Mesendoderm (in vitro differentiated cells): ENCODE measurements at regions not wholly inside any gene's neighbourhood (a gene's known extent, or its start where the extent isn't known, plus 50 kb on each side); places are given as distances from the start of the nearest gene placed in this dataset.

Experiments
- DNase-seq: peaks from one replicate; pipeline ENCODE4 v3.0.0; 2013
- H2AK5ac ChIP-seq: 2 replicates; pipeline ENCODE4 v1.6.1; 2013; ENCODE audit warnings: low read length, inconsistent platforms
- H2BK120ac ChIP-seq: 2 replicates; pipeline ENCODE4 v1.6.1; 2013; ENCODE audit warnings: low read depth, mild to moderate bottlenecking, low read length, moderate library complexity, mixed read lengths
- H2BK15ac ChIP-seq: replicated peaks from 2 replicates; pipeline ENCODE4 v1.6.1; 2013; ENCODE audit warnings: low read depth, mild to moderate bottlenecking, moderate library complexity
- H2BK5ac ChIP-seq: 2 replicates; pipeline ENCODE4 v1.6.1; 2013; ENCODE audit warnings: low read length, inconsistent platforms
- H3K18ac ChIP-seq: 2 replicates; pipeline ENCODE4 v1.6.1; 2013; ENCODE audit warnings: mild to moderate bottlenecking, low read length, mixed read lengths
- H3K23ac ChIP-seq: one replicate; pipeline ENCODE4 v1.6.1; 2013; ENCODE audit warnings: low read length
- H3K27ac ChIP-seq: 2 replicates; pipeline ENCODE4 v1.5.1; 2013; ENCODE audit warnings: low read depth, mild to moderate bottlenecking, inconsistent platforms, low read length, moderate library complexity
- H3K27me3 ChIP-seq: 2 replicates; pipeline ENCODE4 v1.6.1; 2013; ENCODE audit warnings: low read length, control low read depth, mild to moderate bottlenecking, inconsistent platforms; ENCODE audit not compliant: insufficient read depth, poor library complexity
- H3K36me3 ChIP-seq: 2 replicates; pipeline ENCODE4 v1.6.1; 2013; ENCODE audit warnings: low read length, inconsistent platforms; ENCODE audit not compliant: control insufficient read depth, insufficient read depth
- H3K4ac ChIP-seq: one replicate; pipeline ENCODE4 v1.6.1; 2013; ENCODE audit warnings: low read depth, mild to moderate bottlenecking, low read length, moderate library complexity
- H3K4me1 ChIP-seq: 2 replicates; pipeline ENCODE4 v1.6.1; 2013; ENCODE audit warnings: low read depth, low read length, inconsistent platforms; ENCODE audit not compliant: control insufficient read depth
- H3K4me2 ChIP-seq: 2 replicates; pipeline ENCODE4 v1.6.1; 2013; ENCODE audit warnings: low read length
- H3K4me3 ChIP-seq: 2 replicates; pipeline ENCODE4 v1.5.1; 2013; ENCODE audit warnings: mild to moderate bottlenecking, low read length
- H3K56ac ChIP-seq: one replicate; pipeline ENCODE4 v1.6.1; 2013; ENCODE audit warnings: low read length
- H3K79me1 ChIP-seq: 2 replicates; pipeline ENCODE4 v1.6.1; 2013; ENCODE audit warnings: low read length, inconsistent platforms
- H3K79me2 ChIP-seq: 2 replicates; pipeline ENCODE4 v1.6.1; 2013; ENCODE audit warnings: mild to moderate bottlenecking, low read length; ENCODE audit not compliant: control insufficient read depth, insufficient read depth
- H3K9ac ChIP-seq: 2 replicates; pipeline ENCODE4 v1.6.1; 2013; ENCODE audit warnings: low read length, inconsistent platforms
- H4K5ac ChIP-seq: one replicate; pipeline ENCODE4 v1.6.1; 2013; ENCODE audit warnings: low read length
- H4K8ac ChIP-seq: one replicate; pipeline ENCODE4 v1.6.1; 2013; ENCODE audit warnings: low read depth, mild to moderate bottlenecking, control low read depth, low read length, moderate library complexity
- WGBS: extraction: QIAGEN DNeasy Blood & Tissue Kit; methylation state at CpG from one replicate; pipeline ENCODE4 v1.1.7; 2013; ENCODE audit warnings: low lambda C conversion rate, missing lambda C conversion rate; ENCODE audit not compliant: insufficient coverage; ENCODE audit errors: extremely low coverage; 5-methylcytosine and 5-hydroxymethylcytosine counted together

DNA sequence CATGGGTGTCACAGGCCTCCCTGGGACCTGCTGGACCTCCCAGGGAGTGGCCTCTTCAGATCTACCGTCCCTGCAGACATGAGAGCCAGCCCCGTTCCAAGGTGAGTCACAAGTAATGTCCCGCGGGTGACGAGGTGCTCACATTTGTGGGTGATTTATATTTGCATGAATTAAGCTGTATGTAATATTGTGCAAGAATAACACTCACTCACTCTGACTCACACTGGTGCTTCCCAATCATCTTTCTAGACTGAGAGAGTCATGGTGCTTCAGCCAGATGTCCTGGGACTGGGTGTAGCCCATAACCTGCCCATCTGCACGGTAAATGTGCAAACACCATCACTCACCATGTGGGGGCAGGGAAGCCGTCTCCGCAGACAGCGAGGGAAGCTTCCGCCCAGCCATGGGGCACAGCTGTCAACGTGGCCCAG is 347.5 kb upstream of the SALL3 start:
- no peak overlapping the region for H3K27ac ChIP-seq
- no peaks in the 10 kb centered on the region for H3K36me3 ChIP-seq
- no peak overlapping the region for H2BK15ac ChIP-seq
- H3K4ac ChIP-seq: no peak overlapping the region
- no peak overlapping the region for H4K5ac ChIP-seq
- no peak overlapping the region for H4K8ac ChIP-seq
- no peak overlapping the region for H2AK5ac ChIP-seq
- no peaks in the 10 kb centered on the region for H3K79me2 ChIP-seq
- DNase-seq: no peak
- no peak overlapping the region for H2BK120ac ChIP-seq
- H3K79me1 ChIP-seq: no peaks in the 10 kb centered on the region
- no peaks in the 10 kb centered on the region for H3K4me1 ChIP-seq
- no CpG with 5 or more reads among the region's 11 CpGs for WGBS
- no peaks in the 10 kb centered on the region for H3K27me3 ChIP-seq
- no peak overlapping the region for H3K4me3 ChIP-seq
- H3K18ac ChIP-seq: no peak overlapping the region
- no peak overlapping the region for H3K9ac ChIP-seq
- H3K56ac ChIP-seq: no peak overlapping the region
- no peak overlapping the region for H3K4me2 ChIP-seq
- no peak overlapping the region for H2BK5ac ChIP-seq
- no peak overlapping the region for H3K23ac ChIP-seq

DNA sequence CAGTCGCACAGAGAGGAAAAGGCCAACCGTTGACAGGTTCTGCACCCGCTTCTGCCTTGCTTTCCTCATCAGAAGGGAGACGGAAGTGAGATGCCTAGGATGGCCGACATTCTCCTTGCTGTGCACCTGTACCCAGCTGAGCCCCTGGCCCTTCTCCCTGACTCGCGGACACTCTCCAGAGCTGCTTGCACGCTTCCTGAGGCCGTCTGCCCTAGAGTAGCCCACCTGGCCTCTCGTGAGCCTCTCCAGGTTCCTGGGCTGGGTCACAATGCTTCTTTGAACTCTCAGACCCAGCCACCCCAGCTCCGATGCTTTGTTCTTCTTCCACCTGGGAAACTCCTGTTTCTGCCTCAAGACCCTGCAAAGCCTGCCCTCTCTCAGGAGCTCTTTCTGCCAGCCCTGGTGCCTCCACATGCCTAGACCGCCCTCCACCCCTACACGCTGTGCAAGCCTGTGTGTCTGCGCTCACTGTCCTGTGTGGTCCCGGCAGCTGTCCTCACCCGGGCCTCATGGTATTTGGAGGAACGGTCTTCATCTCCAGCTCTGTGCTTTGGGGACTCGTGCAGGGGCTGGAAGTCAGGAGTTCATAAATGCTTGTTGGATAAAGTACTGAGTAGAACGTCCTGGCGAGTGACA is 345.4 kb upstream of the SALL3 start:
- Histone ChIP-seq H2AK5ac (no peak overlapping the region), H3K56ac (no peak overlapping the region), H3K36me3 (no peaks in the 10 kb centered on the region), H3K23ac (no peak overlapping the region), H3K79me2 (no peaks in the 10 kb centered on the region), H3K9ac (no peak overlapping the region), H3K4me2 (no peak overlapping the region), H2BK15ac (no peak overlapping the region), H3K4me3 (no peak overlapping the region), H3K4ac (no peak overlapping the region), H3K79me1 (no peaks in the 10 kb centered on the region), H2BK120ac (no peak overlapping the region), H4K8ac (no peak overlapping the region), H3K27me3 (no peaks in the 10 kb centered on the region), H4K5ac (no peak overlapping the region), H3K27ac (no peak overlapping the region), H3K18ac (no peak overlapping the region), H2BK5ac (no peak overlapping the region), H3K4me1 (no peaks in the 10 kb centered on the region)
- DNase-seq: no peak
- no CpG with 5 or more reads among the region's 20 CpGs for WGBS

DNA sequence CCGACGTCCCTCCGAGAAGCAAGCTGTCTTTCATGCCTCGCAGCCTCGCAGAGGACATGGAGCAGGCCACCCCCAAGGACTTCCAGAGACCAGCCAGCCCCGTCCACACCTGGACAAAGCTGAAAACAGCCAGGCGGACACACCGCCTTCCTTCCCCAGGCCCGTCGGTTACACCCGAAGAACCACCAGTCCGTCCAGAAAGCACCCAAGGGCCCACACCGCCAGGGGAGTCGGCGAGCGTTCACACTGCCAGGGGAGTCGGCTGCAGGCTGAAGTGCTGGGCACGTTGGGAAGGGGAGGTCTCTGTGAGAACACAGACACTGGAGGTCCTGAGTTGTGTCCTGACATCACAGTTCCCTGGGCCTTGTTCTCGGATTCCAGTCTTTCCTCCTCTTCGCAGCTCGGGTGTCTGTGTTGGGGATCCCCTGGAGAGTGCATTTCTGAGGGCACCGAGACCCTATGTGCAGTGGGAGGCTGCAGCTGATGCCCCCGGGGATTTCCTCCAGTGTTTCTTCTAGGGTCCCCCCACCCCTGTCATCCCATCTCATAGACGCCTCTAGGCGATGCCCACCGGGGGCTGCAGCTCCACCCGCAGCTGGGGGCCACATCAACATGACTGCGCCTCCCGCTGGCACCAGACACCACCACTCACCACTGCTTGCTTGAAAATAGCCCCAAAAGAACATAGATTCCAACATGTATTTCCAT is 344.4 kb upstream of the SALL3 start:
- Histone ChIP-seq H3K4ac (no peak overlapping the region), H2AK5ac (no peak overlapping the region), H3K4me1 (no peaks in the 10 kb centered on the region), H3K27ac (no peak overlapping the region), H4K8ac (no peak overlapping the region), H4K5ac (no peak overlapping the region), H3K4me3 (no peak overlapping the region), H3K36me3 (no peaks in the 10 kb centered on the region), H3K23ac (no peak overlapping the region), H2BK5ac (no peak overlapping the region), H3K27me3 (no peaks in the 10 kb centered on the region), H3K18ac (no peak overlapping the region), H3K9ac (no peak overlapping the region), H3K79me2 (no peaks in the 10 kb centered on the region), H3K56ac (no peak overlapping the region), H3K79me1 (no peaks in the 10 kb centered on the region), H2BK15ac (no peak overlapping the region), H2BK120ac (no peak overlapping the region), H3K4me2 (no peak overlapping the region)
- no CpG with 5 or more reads among the region's 29 CpGs for WGBS
- no peak for DNase-seq

DNA sequence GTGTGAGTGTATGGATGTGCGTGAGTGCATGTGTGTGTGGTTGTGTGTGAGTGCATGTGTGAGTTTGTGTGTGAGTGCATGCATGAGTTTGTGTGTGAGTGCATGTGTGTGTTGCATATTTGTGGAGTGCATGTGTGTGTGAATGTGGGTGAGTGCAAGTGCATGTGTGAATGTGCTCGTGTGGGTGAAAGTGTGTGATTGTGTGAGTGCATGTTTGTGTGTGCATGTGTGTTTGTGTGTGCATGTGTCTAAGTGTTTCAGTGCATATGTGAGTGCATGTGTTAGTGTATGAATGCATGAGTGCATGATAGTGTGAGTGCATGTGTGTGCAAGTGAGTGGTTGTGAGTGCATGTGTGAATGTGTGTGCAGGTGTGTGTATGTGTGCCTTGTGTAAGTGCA is 343.4 kb upstream of the SALL3 start:
- no peak overlapping the region for H4K5ac ChIP-seq
- H2AK5ac ChIP-seq: no peak overlapping the region
- no peaks in the 10 kb centered on the region for H3K79me1 ChIP-seq
- no peak overlapping the region for H3K4me2 ChIP-seq
- no peaks in the 10 kb centered on the region for H3K79me2 ChIP-seq
- no peak for DNase-seq
- no CpG with 5 or more reads among the region's 2 CpGs for whole genome bisulfite sequencing
- no peak overlapping the region for H3K23ac ChIP-seq
- no peak overlapping the region for H2BK120ac ChIP-seq
- H3K27me3 ChIP-seq: no peaks in the 10 kb centered on the region
- H3K4me3 ChIP-seq: no peak overlapping the region
- no peak overlapping the region for H3K18ac ChIP-seq
- H3K36me3 ChIP-seq: no peaks in the 10 kb centered on the region
- H4K8ac ChIP-seq: no peak overlapping the region
- no peaks in the 10 kb centered on the region for H3K4me1 ChIP-seq
- H2BK5ac ChIP-seq: no peak overlapping the region
- H2BK15ac ChIP-seq: no peak overlapping the region
- H3K27ac ChIP-seq: no peak overlapping the region
- H3K56ac ChIP-seq: no peak overlapping the region
- no peak overlapping the region for H3K4ac ChIP-seq
- no peak overlapping the region for H3K9ac ChIP-seq

DNA sequence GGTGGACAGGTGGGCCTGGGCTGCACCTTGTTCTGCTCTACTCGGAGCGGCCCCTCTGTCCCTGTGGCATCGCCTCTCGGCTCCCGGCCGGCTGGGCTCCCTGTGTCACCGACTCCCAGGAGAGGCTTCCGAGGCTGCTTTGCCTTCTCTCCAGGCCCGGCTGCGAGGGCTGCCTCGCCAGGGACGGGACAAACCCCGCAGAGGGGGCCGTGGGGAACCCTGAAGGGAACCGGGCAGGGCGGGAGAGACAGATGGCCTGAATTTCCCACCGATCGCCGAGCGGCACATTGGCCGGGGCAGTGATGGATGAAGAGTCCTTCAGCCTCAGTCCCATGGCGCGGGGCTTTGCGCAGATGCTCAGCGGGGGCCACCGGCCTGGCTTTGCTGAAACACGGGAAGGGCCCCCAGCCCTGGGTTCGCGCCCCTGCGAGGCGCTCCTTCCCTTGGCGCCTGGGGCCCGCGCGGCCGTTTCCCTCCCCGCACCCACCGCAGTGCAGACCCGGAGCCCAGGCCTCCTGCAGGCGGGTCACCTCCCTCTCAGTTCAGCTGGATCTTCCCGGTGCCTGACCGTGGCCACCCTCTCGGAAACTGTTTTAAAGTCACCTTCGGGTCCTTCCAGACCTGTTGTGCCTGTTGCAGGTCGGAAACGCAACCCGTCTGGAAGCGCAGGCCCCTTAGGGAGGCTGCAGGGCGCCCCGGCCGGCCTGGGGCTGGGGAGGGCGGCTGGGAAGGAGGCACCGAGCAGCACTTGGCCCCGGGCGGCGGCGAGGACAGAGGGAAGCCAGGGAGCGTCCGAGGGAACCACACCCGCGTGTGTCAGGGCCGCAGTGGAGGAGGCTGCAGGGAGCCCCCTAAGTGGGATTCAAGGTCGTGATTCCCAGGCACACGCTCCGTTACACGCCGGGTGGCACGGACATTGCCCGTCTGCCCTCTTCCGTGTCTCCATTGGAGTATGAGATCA is 341.9 kb upstream of the SALL3 start:
- H3K18ac ChIP-seq: no peak overlapping the region
- H3K9ac ChIP-seq: no peak overlapping the region
- no CpG with 5 or more reads among the region's 70 CpGs for WGBS
- no peak for DNase-seq
- no peak overlapping the region for H3K4me3 ChIP-seq
- no peak overlapping the region for H4K8ac ChIP-seq
- H3K27ac ChIP-seq: no peak overlapping the region
- no peaks in the 10 kb centered on the region for H3K4me1 ChIP-seq
- no peaks in the 10 kb centered on the region for H3K79me2 ChIP-seq
- H4K5ac ChIP-seq: no peak overlapping the region
- H3K23ac ChIP-seq: no peak overlapping the region
- H3K79me1 ChIP-seq: no peaks in the 10 kb centered on the region
- no peak overlapping the region for H3K4ac ChIP-seq
- H2BK120ac ChIP-seq: no peak overlapping the region
- no peak overlapping the region for H2BK15ac ChIP-seq
- no peaks in the 10 kb centered on the region for H3K27me3 ChIP-seq
- H3K56ac ChIP-seq: no peak overlapping the region
- H2AK5ac ChIP-seq: no peak overlapping the region
- H2BK5ac ChIP-seq: no peak overlapping the region
- H3K4me2 ChIP-seq: no peak overlapping the region
- H3K36me3 ChIP-seq: no peaks in the 10 kb centered on the region
